NCI-H1436 (cell line): ENCODE measurements at regions not wholly inside any gene's neighbourhood (a gene's known extent, or its start where the extent isn't known, plus 50 kb on each side); places are given as distances from the start of the nearest gene placed in this dataset.
"Not testable (repeated sequence)": the region's sequence is repeated elsewhere in the genome, so short reads cannot be mapped to it uniquely, and the experiment has no call there.

Experiments
- DNase-seq: peaks from one replicate; lab custom pipeline; 2025; lab: John Stamatoyannopoulos, UW

GRCh38 chr7:69052-69451 is 123.3 kb upstream of the FAM20C start:
- DNase-seq, result not testable (repeated sequence)

DNA sequence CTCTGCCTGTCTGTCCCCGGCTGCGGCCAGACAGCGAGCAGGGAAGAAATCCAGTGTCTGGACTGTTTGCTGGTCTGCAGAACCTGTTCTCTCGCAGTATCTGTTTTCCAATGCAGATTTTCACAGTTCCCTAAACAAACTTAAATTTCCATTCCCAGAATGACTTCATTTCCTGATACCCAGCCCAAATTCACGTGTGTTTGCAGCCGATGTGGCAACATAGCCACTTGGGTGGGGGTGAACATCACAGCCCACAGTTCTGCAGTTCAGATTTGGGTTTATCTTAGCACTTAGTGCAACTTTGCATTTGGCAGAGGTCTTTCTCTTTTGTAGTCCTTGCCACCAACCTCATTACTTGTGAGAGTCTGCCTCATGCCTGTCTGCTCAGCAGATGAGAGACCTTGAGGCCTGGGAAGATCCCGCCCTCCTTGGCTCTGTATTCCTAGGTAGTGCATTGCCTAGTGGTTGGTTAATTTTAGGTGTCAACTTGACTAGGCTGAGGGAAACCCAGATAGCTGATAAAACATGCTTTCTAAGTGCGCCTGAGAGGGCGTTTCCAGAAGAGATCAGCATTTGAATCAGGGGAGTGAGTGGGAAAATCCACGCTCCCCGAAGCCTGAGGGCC is 122.8 kb upstream of the FAM20C start:
- DNase-seq, result not testable (repeated sequence)

DNA sequence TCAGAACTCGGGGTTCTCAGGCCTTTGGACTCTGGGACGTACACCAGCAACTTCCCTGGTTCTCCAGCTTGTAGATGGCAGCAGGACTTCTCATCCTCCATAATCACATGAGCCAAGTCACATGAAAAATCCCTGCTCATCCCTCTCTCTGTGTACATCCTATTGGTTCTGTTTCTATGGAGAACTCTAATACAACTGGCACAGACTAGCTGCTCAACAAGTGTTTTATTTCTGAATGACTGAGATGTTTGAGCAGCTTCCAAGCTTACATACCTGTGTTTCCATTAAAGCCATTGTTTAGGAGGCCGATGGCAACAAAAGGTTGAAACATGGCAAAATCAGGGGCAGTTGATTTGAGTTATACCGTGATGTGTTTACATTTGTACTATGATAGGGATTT is 122.2 kb upstream of the FAM20C start:
- not testable (repeated sequence) for DNase-seq

DNA sequence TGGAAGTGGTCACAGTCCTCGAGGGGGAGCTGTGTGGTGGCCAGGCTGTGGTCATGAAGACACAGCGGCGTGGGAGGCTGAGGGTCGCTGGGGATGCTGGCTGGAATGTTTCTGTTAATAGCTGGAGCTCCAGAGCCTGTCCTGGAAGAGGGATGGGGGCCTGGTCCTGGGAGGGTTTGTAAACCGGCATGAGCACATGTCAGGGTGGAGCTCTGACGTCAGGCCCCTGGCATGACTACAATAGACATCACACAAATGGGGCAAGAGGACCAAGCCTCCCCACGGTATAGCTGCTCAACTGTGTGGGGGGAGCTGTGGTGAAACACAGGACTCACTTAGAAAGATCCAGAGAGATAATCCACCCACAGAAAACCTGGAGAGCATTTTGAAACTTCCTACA is 121.4 kb upstream of the FAM20C start:
- not testable (repeated sequence) for DNase-seq

- DNase-seq, result not testable (repeated sequence)
These were observed 119.9 kb upstream of the FAM20C start for GRCh38 chr7:72266-73057.

GRCh38 chr7:73058-73331 is 119.4 kb upstream of the FAM20C start:
- DNase-seq, result not testable (repeated sequence)

- DNase-seq, result not testable (repeated sequence)
These were observed 118.3 kb upstream of the FAM20C start for GRCh38 chr7:74008-74540.

- DNase-seq, result not testable (repeated sequence)
These were observed 116.9 kb upstream of the FAM20C start for GRCh38 chr7:75511-75910.

DNA sequence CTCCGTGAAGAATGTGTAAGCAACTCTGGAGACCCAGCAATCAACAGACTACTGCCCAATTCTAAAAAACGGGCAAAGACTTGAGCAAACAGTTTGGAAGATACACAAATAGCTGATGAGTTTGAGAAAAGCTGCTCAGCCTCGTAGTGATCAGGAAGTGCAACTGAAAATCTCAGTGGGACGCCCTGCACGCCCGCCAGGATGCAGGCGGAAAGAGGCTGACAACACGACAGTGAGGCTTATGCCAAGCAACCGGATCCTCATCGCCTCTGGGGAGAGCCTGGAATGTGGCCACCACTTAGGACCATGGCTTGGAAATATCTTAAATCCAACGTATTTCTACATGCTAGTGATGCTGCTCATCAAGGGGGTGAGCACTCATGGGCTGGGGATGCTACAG is 116.2 kb upstream of the FAM20C start:
- DNase-seq, result not testable (repeated sequence)

- DNase-seq, result not testable (repeated sequence)
These were observed 115.5 kb upstream of the FAM20C start for GRCh38 chr7:76829-77395.

- not testable (repeated sequence) for DNase-seq
These were observed 113.5 kb upstream of the FAM20C start for GRCh38 chr7:78862-79261.

- DNase-seq, result not testable (repeated sequence)
These were observed 112.8 kb upstream of the FAM20C start for GRCh38 chr7:79400-80055.

DNA sequence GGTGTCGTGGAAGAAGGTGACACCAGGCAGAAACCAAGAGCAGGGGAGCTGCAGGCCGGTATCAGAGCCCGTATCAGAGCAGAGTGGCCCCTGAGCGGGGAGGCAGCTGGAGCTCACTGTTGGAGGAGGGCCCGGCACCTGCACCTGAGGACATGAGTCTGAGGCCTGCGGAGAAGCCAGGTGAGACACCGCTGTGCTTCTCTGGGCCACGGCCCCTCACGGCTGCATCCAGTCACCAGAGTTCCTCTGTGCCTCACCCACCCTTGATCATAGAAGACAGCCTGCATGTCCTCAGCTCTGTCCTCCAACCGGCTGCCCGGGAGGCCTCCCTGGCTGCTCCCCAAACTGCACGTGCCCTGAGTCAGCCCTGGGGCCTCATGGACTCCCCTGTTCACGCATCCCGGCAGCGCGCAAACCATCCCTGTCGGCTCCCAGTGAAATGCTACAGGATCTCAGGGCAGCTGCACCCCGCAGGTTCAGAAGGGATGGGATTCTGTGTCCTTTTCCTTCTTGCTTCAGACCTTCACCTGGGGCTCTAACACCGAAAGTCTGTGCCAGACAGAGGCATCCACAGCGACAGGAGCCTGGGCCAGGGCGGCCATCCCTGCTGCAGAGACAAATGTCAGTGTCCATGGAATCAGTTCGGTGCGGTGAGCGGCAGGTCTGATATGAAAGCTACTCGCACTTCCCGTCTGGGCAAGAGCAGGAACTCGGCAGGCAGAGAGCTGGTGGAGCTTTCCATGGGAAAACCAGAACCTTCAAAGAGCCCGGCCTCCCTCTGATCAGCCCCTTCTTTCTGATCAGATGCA is 111.9 kb upstream of the FAM20C start:
- no peak for DNase-seq

GRCh38 chr7:81068-81925 is 111.1 kb upstream of the FAM20C start:
- DNase-seq, result no peak

DNA sequence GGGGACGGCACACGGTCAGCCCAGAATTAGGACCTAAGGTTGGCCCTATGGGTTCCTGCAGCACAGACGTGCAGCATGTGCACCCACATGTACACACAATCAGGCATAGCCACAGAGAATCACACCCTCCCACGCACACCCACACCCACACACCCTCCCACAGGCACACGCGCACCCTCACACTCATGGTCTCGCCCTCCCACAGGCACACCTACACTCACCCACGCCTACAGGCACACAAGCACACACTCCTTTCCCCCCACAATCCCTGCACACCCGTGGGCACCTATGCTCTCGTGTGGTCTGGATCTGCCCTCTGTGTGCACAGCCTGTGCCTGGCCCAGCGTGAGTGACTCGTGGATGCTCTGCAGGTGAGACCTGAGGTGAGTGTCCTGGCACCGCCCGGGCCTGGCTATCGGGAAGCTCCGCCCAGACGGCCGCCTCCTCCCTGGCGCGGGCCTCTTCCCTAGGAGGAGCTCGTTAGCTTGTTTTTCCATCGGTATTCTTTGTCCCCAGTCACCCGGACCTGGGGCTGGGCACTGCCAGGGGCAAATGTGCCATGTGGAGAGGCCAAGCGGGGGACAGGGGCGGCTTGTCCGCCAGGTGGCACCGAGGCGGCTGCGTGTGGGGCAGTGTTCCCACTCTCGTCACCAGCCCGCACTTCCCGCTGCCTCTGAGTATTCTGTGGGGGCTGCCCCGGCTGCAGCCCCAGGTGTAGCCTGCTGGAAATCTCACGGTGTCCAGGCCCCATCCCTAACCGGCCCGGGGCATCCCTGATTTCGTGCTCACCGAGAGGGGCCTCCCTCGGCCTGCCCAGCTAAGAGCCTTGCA is 110.2 kb upstream of the FAM20C start:
- no peak for DNase-seq

- DNase-seq, result no peak
These were observed 109.6 kb upstream of the FAM20C start for GRCh38 chr7:82757-83155.

DNA sequence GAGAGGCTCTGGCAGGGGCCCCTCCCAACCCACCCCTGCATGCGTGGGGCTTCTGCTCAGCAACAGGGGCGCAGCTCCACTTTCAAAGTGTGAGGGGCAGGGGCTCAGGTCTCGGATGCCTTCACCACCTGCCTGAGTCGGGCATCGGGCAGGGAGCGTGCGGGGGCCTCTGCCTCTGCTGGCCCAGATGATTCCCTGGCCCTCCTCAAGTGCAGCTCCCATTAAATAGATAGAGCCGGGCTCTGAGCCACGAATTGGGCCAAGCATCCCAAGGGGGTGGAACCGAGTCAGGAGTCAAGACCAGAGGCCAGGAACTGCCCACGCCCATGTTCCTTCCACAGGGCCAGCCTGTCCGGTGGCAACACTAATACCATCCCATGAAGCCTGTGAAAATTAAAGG is 108.9 kb upstream of the FAM20C start:
- DNase-seq, result no peak

DNA sequence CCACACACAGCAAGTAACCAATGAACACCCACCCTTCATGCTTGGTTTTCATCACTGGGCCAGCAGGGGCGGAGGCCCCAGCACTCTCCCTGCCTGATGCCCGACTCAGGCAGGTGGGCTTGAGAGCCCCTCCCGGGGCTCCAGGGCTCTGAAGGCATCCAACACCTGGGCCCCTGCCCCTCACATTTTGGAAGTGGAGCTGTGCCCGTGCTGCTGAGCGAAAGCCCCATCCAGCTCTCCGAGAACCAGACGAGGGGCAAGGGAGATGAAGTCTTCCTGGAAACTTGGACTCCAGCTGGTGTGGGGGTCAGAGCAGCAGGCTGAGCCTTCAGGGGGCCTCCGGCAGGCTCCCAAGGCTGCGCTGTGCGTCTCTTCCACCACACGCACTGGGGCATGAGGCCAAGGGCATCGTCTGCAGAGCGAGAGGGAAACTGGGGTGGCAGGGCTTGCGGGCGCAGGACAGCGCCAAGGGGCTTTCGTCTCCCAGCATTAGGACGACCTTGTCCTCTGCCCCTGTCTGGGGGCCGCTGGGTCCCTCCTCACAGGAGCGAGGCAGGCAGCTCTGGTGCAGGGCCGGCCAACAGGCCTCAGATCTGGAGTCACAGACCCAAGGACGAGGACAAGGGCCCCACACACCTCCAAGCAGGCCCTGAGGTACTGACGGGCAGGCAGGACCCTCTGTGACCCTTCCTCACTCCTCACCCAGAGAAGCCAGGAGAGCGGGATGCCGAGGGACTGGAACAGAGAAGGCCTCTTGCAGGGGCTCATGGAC is 108.3 kb upstream of the FAM20C start:
- DNase-seq, result no peak

DNA sequence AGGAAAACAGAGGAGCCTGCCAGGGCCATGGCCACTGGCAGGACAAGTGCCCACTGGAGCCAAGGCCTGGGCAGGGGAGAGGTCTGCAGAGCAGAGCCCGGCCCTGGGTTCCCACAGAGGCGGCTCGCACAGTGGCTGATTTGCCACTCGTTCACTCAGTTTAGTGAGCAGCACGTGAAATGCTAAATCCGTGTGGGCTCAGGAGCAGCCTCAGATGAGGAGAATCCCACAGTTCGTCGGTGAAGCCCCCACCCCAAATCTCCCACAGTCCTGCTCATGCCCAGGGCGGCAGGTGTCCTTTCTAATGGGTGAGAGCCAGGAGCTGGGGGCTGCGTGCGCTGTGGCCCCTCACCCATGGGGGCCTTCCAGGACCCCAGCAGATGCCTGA is 107.7 kb upstream of the FAM20C start:
- DNase-seq, result no peak
